ENCODE measurements at regions not wholly inside any gene's neighbourhood (a gene's known extent, or its start where the extent isn't known, plus 50 kb on each side); places are given as distances from the start of the nearest gene placed in this dataset.
"Not testable (repeated sequence)": the region's sequence is repeated elsewhere in the genome, so short reads cannot be mapped to it uniquely, and the experiment has no call there.

DNA sequence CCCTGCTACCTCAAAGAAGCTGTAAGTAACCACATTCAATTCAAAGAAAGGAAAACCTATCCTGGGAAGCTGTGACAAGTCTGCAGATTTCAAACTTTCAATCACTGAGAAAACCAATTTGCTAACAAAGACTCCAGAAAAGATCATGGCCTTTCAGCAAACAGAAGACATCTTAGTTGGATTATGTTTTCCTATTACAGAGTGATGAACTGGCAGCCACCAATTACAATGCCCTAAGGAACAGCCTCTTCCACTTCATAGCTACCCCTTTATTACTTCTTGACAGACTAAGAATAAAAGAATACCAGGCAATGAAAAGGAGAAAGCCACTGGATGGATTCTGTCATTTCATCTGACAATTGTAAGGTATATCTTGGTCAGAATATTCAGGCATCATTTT, 128.2 kb upstream of the RASEF start:
- H3K27ac ChIP-seq (ENCODE audit: low read depth) = no peak overlapping the region
- DNase-seq (ENCODE audit: extremely low spot score) = no peak
- no peaks in the 10 kb centered on the region for H3K4me1 ChIP-seq (ENCODE audit: insufficient read depth)
- no peak overlapping the region for H3K4me3 ChIP-seq (ENCODE audit: low read depth, low read length)
- H3K36me3 ChIP-seq (ENCODE audit: insufficient read depth) = no peaks in the 10 kb centered on the region

- not testable (repeated sequence) for DNase-seq (ENCODE audit: extremely low spot score); H3K27ac ChIP-seq (ENCODE audit: low read depth); H3K4me3 ChIP-seq (ENCODE audit: low read depth, low read length); H3K36me3 ChIP-seq (ENCODE audit: insufficient read depth); H3K4me1 ChIP-seq (ENCODE audit: insufficient read depth)
- 64% methylated on average over 4 of the region's 4 CpGs for WGBS
These were observed 126.1 kb upstream of the RASEF start for GRCh38 chr9:83189026-83189425.

- 93% methylated on average over 3 of the region's 3 CpGs for WGBS
- Histone ChIP-seq H3K4me3 (ENCODE audit: low read depth, low read length) (no peak overlapping the region), H3K36me3 (ENCODE audit: insufficient read depth) (no peaks in the 10 kb centered on the region), H3K4me1 (ENCODE audit: insufficient read depth) (no peaks in the 10 kb centered on the region), H3K27ac (ENCODE audit: low read depth) (no peak overlapping the region)
- no peak for DNase-seq (ENCODE audit: extremely low spot score)
These were observed 125.3 kb upstream of the RASEF start for GRCh38 chr9:83188277-83188676.

GRCh38 chr9:83186155-83186737, 123.3 kb upstream of the RASEF start:
- 25% methylated on average over 3 of the region's 3 CpGs for WGBS
- Histone ChIP-seq H3K4me3 (ENCODE audit: low read depth, low read length) (no peak overlapping the region), H3K27ac (ENCODE audit: low read depth) (no peak overlapping the region), H3K4me1 (ENCODE audit: insufficient read depth) (no peaks in the 10 kb centered on the region), H3K36me3 (ENCODE audit: insufficient read depth) (no peaks in the 10 kb centered on the region)
- DNase-seq (ENCODE audit: extremely low spot score) = no peak

- Histone ChIP-seq H3K27ac (ENCODE audit: low read depth) (no peak overlapping the region), H3K4me3 (ENCODE audit: low read depth, low read length) (no peak overlapping the region), H3K36me3 (ENCODE audit: insufficient read depth) (no peaks in the 10 kb centered on the region), H3K4me1 (ENCODE audit: insufficient read depth) (no peaks in the 10 kb centered on the region)
- 15% methylated on average over 8 of the region's 8 CpGs for WGBS
- no peak for DNase-seq (ENCODE audit: extremely low spot score)
These were observed 122.7 kb upstream of the RASEF start for GRCh38 chr9:83185488-83186154.

- WGBS = 64% methylated on average over 3 of the region's 3 CpGs
- H3K4me3 ChIP-seq (ENCODE audit: low read depth, low read length) = no peak overlapping the region
- no peaks in the 10 kb centered on the region for H3K36me3 ChIP-seq (ENCODE audit: insufficient read depth)
- H3K4me1 ChIP-seq (ENCODE audit: insufficient read depth) = no peaks in the 10 kb centered on the region
- no peak overlapping the region for H3K27ac ChIP-seq (ENCODE audit: low read depth)
- DNase-seq (ENCODE audit: extremely low spot score) = no peak
These were observed 120.7 kb upstream of the RASEF start for GRCh38 chr9:83183621-83184020.

DNA sequence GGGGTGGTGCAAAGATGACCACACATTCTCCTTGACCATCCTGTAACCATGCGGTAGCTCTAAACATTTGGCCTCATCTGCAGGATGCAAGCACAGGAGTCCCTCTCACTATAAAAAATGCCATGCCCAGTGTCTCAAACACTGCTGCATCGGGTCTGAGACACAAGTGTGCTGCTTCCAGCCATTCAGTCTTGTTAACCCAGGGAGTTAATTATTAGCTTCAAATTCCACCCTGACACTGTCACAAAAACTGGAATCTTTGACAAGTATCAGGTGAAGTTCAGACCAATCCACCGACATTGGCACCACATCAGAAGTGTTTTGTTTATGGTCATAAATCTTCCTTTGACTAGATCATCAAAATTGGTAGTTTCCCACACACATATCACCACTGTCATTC, 119.1 kb upstream of the RASEF start:
- H3K4me3 ChIP-seq (ENCODE audit: low read depth, low read length) = no peak overlapping the region
- DNase-seq (ENCODE audit: extremely low spot score) = no peak
- WGBS = 72% methylated on average over 3 of the region's 3 CpGs
- H3K36me3 ChIP-seq (ENCODE audit: insufficient read depth) = no peaks in the 10 kb centered on the region
- H3K27ac ChIP-seq (ENCODE audit: low read depth) = no peak overlapping the region
- no peaks in the 10 kb centered on the region for H3K4me1 ChIP-seq (ENCODE audit: insufficient read depth)

GRCh38 chr9:83178717-83179116, 115.8 kb upstream of the RASEF start:
- no peak for DNase-seq (ENCODE audit: extremely low spot score)
- Histone ChIP-seq H3K36me3 (ENCODE audit: insufficient read depth) (no peaks in the 10 kb centered on the region), H3K4me1 (ENCODE audit: insufficient read depth) (no peaks in the 10 kb centered on the region), H3K4me3 (ENCODE audit: low read depth, low read length) (no peak overlapping the region), H3K27ac (ENCODE audit: low read depth) (no peak overlapping the region)
- 95% methylated on average over 1 of the region's 1 CpG for WGBS

- no peaks in the 10 kb centered on the region for H3K36me3 ChIP-seq (ENCODE audit: insufficient read depth)
These were observed 114.8 kb upstream of the RASEF start for GRCh38 chr9:83177747-83178146.

GRCh38 chr9:83167126-83167525, 104.2 kb upstream of the RASEF start:
- Histone ChIP-seq H3K36me3 (ENCODE audit: insufficient read depth) (no peaks in the 10 kb centered on the region), H3K4me3 (ENCODE audit: low read depth, low read length) (no peak overlapping the region), H3K27ac (ENCODE audit: low read depth) (no peak overlapping the region), H3K4me1 (ENCODE audit: insufficient read depth) (no peaks in the 10 kb centered on the region)
- WGBS = 41% methylated on average over 1 of the region's 1 CpG
- no peak for DNase-seq (ENCODE audit: extremely low spot score)

More at GRCh38 chr9:83177747-83178146, 114.8 kb upstream of the RASEF start:
- DNase-seq (ENCODE audit: extremely low spot score) = no peak
- Histone ChIP-seq H3K4me3 (ENCODE audit: low read depth, low read length) (no peak overlapping the region), H3K4me1 (ENCODE audit: insufficient read depth) (no peaks in the 10 kb centered on the region), H3K27ac (ENCODE audit: low read depth) (no peak overlapping the region)
- WGBS = 92% methylated on average over 3 of the region's 3 CpGs

DNA sequence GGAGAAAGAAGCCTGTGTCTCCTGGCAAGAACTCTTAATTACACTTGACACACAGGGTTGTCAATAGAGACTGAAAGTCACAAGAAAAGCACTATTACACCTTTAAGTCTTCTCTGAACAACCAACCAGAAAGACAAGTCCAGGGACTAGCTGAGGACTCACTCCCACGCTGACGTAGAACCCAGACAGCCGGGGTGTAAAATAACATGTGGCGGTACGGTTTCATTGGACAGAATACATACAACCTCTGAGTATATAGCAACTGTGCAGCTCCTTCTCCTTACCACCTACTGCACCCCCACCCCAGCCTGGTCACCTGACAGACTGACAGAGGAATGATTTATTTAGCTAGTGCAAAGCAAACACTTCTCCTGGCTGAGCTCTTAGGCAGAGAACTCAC, 103.4 kb upstream of the RASEF start:
- WGBS = 72% methylated on average over 5 of the region's 5 CpGs
- H3K27ac ChIP-seq (ENCODE audit: low read depth) = no peak overlapping the region
- no peaks in the 10 kb centered on the region for H3K4me1 ChIP-seq (ENCODE audit: insufficient read depth)
- DNase-seq (ENCODE audit: extremely low spot score) = peak; percentile 5
- H3K36me3 ChIP-seq (ENCODE audit: insufficient read depth) = no peaks in the 10 kb centered on the region
- H3K4me3 ChIP-seq (ENCODE audit: low read depth, low read length) = no peak overlapping the region

DNA sequence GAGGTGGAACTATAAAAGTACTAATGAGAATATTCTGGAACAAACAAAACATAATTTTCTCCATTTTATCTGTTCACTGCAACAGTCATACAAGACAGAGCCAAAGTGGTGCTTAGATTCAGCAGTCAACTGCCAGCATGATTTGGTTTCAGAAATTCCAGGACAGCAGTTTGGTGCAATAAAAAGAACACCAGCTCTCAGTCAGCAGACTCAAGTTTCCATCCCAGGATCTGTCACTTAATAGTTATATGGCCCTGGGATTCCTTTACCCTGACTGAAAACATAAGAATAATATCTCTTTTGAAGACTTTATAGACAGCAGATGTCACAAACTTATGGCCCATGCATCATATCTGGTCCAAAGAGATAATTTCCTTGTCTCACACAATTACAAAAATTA, 92.8 kb upstream of the RASEF start:
- DNase-seq (ENCODE audit: extremely low spot score) = no peak
- H3K27ac ChIP-seq (ENCODE audit: low read depth) = no peak overlapping the region
- no peaks in the 10 kb centered on the region for H3K36me3 ChIP-seq (ENCODE audit: insufficient read depth)
- H3K4me1 ChIP-seq (ENCODE audit: insufficient read depth) = no peaks in the 10 kb centered on the region
- no peak overlapping the region for H3K4me3 ChIP-seq (ENCODE audit: low read depth, low read length)

DNA sequence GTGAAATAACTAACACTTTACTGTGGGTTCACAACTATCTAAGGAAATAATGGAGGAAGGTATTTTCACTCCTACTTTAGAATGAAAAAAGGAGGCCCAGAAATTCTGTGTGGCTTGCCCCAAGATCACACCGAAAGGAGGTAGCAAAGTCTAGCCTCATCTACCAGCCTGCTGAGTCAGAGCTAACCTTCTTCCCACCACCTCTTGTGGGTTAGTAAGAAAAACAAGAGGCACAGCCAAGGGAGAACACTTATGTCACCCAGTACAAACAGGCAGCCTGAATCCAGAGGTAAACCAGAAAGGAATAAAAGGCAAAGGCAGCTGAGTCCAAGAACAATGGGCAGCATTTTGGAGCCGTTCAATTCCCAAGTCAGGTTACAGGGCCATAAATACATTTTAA, 91.9 kb upstream of the RASEF start:
- H3K36me3 ChIP-seq (ENCODE audit: insufficient read depth) = no peaks in the 10 kb centered on the region
- no peak overlapping the region for H3K4me3 ChIP-seq (ENCODE audit: low read depth, low read length)
- H3K4me1 ChIP-seq (ENCODE audit: insufficient read depth) = no peaks in the 10 kb centered on the region
- 85% methylated on average over 2 of the region's 2 CpGs for WGBS
- no peak overlapping the region for H3K27ac ChIP-seq (ENCODE audit: low read depth)
- DNase-seq (ENCODE audit: extremely low spot score) = no peak

DNA sequence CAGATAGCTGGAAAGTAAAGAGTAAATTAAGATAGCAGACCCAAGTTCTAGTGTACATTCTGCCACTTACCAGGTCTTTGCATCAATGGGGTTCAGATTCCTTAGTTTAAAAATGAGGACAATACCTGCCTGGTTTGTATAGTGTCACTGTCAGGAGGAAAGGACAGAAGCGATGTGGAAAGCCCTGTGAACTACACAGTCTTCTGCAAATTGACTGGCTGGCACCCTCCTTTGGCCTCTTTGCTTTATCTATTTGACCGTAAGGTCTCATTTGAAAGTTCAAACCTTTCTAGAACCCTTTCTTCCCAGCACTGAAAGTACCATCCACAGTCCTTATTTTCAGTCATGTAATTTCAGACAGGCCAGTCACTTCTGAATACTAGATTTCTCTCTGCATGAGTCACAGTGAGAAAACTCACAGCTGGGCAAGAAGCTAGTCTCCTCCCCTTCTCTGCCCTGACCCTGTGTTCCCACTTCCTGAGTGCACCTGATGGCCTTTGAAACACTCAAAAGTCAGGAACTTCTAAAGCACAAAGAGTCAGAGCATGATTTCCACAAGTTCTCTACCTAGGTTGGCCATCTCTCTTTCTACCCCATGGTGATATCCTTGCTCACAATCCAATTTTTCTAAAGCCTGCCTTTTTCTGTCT, 91.3 kb upstream of the RASEF start:
- no peaks in the 10 kb centered on the region for H3K36me3 ChIP-seq (ENCODE audit: insufficient read depth)
- H3K27ac ChIP-seq (ENCODE audit: low read depth) = no peak overlapping the region
- no peaks in the 10 kb centered on the region for H3K4me1 ChIP-seq (ENCODE audit: insufficient read depth)
- WGBS = 84% methylated on average over 2 of the region's 2 CpGs
- no peak overlapping the region for H3K4me3 ChIP-seq (ENCODE audit: low read depth, low read length)
- no peak for DNase-seq (ENCODE audit: extremely low spot score)

All from urinary bladder (tissue), 3 donors.